H1 (cell line): ENCODE measurements at regions not wholly inside any gene's neighbourhood (a gene's known extent, or its start where the extent isn't known, plus 50 kb on each side); places are given as distances from the start of the nearest gene placed in this dataset.

Experiments
- PHF8 ChIP-seq: fragments of 200-600 bp; sonication (generic); conservative IDR thresholded peaks from 2 replicates; pipeline ENCODE4 v1.7.1; 2012; ENCODE audit warnings: low read depth, mild to moderate bottlenecking, inconsistent platforms, low read length, moderate library complexity
- USF2 ChIP-seq: IDR thresholded peaks from 2 replicates; pipeline ENCODE4 v1.6.1; 2011; ENCODE audit warnings: low read length, improper control_type of control experiment

GRCh38 chr1:207228987-207229386 is 92.5 kb upstream of the CD55 start (continued):
- TF ChIP-seq PHF8 (no peak), USF2 (no peak)
